IPS-15b (cell line): ENCODE measurements at regions not wholly inside any gene's neighbourhood (a gene's known extent, or its start where the extent isn't known, plus 50 kb on each side); places are given as distances from the start of the nearest gene placed in this dataset.

Source experiments
- H3K27me3 ChIP-seq: one replicate; pipeline ENCODE4 v1.6.1; 2013; ENCODE audit warnings: low read length; ENCODE audit not compliant: control insufficient read depth, insufficient read depth
- H3K36me3 ChIP-seq: one replicate; pipeline ENCODE4 v1.6.1; 2013; ENCODE audit warnings: low read length; ENCODE audit not compliant: control insufficient read depth, insufficient read depth
- H3K4me1 ChIP-seq: one replicate; pipeline ENCODE4 v1.6.1; 2013; ENCODE audit warnings: mild to moderate bottlenecking, low read length; ENCODE audit not compliant: control insufficient read depth, insufficient read depth
- H3K4me3 ChIP-seq: one replicate; pipeline ENCODE4 v1.5.1; 2013; ENCODE audit warnings: low read depth, low read length
- H3K9ac ChIP-seq: one replicate; pipeline ENCODE4 v1.6.1; 2013; ENCODE audit warnings: low read depth, mild to moderate bottlenecking, low read length
- H3K9me3 ChIP-seq: one replicate; pipeline ENCODE4 v1.6.1; 2013; ENCODE audit warnings: mild to moderate bottlenecking, low read length; ENCODE audit not compliant: control insufficient read depth, insufficient read depth

DNA sequence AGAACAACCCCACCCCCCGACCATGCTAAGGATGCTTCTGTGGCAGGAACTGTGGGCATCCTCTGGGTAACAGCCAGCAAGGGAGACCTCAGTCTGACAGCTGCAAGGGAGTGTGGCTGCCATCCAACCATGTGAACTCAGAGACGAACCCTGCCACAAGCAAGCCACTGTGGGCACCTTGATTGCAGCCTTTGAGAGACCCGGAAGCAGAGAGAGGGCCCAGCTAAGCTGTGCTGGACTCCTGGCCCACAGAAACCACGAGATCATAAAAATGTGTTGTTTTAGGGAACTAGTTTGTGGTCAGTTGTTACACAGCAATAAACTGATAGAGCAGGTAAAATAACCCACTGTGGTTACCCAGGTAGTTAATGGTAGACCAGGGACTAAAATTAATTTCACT lies 414.6 kb downstream of the CDH26 start:
- Histone ChIP-seq H3K4me1 (no peaks in the 10 kb centered on the region), H3K9ac (no peak overlapping the region), H3K4me3 (no peak overlapping the region), H3K9me3 (no peaks in the 10 kb centered on the region), H3K27me3 (no peaks in the 10 kb centered on the region), H3K36me3 (no peaks in the 10 kb centered on the region)

DNA sequence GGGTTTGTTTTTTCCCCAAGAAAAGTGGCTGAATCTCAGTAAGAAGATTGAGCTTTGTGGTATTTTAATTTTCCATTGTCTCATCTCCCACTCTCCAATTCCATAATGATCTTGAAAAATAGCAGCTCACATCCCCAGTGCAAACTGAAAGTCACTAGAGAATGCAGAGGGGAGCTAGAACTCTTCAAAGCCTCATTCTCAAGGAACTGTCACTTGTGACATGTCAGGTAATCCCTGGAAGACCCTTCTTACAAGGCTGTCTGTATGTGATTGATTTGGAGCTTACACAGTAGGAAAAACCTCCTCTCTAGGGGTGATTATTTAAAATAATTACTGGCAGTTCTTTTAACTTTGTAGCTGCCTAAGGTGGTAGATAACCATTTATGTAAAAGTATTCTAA lies 420.4 kb downstream of the CDH26 start:
- H3K9ac ChIP-seq: no peak overlapping the region
- H3K27me3 ChIP-seq: no peaks in the 10 kb centered on the region
- no peaks in the 10 kb centered on the region for H3K36me3 ChIP-seq

DNA sequence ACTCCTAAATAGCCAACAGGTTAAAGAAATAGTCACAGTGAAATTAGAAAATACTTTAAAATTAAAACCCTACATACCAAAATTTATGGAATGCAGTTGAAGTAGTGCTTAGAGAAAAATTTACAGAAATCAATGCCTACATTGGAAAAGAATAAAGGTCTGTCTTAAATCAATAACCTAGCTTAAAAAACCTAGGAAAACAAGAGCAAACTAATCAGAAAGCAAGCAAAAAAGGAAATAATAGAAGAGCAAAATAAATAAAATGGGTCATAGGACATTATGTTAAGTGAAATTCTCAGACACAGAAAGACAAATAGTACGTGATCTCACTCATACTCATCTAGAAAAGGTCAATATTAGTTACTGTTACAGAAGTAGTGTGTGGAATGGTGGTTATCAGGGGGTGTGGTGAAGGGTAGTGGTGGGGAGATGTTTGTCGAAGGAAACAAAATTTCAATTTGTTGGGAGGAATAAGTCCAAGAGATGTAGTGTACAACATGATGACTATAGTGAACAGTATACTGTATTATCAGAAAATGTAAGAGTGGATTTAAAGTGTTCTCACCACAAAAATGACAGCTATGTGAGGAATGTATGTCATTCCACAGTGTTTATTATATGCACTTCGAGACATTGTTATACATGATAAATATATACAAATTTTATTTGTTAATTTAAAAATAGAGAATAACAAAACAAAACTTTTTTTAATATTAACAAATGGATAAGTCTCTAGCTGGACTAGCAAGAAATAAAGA lies 423.6 kb downstream of the CDH26 start:
- Histone ChIP-seq H3K27me3 (no peaks in the 10 kb centered on the region), H3K9ac (no peak overlapping the region), H3K9me3 (no peaks in the 10 kb centered on the region), H3K36me3 (no peaks in the 10 kb centered on the region), H3K4me3 (no peak overlapping the region), H3K4me1 (no peaks in the 10 kb centered on the region)

More for the DNA sequence above, 420.4 kb downstream of the CDH26 start:
- Histone ChIP-seq H3K9me3 (no peaks in the 10 kb centered on the region), H3K4me3 (no peak overlapping the region), H3K4me1 (no peaks in the 10 kb centered on the region)

DNA sequence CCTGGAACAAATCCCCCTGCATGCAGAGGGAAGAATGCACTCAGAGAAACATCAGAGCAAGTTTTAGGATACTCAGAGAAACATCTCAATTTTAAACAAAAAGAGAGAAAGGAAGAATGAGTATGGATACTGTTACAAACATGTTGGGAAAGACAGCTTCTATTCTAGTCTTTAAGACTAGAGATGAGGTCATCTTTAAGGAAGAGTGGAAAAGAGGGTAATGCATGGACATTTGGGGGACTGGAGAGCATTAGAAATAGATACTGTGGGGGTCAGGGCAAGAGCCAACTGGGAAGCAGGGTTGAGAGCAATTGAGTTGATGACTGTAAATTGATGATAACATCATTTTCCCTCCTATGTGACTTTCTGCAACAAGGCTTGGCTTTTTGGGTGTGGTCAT lies 431.2 kb downstream of the CDH26 start:
- Histone ChIP-seq H3K36me3 (no peaks in the 10 kb centered on the region), H3K4me3 (no peak overlapping the region), H3K27me3 (peaks cover 3% of the 10 kb centered on the region), H3K9ac (no peak overlapping the region), H3K9me3 (no peaks in the 10 kb centered on the region), H3K4me1 (no peaks in the 10 kb centered on the region)

DNA sequence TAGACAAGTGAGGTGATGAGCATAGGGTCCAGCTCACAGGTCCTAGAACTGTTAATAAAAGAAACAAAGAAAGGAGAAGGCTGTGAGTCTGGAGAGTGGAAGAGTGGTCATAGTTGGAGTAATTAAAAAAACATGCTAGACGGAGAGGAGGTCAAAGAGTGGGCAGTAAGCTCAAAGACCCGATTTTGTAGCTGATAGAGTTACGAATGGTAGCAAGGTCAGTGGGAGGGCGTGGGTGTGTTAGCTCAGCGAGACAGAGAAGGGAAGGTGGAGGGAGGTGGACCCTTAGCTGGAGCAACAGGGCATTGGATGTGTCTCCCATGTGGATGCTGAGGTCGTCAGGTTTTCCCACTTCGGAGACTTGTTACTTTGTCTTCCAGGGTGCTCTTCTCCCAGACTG lies 431.7 kb downstream of the CDH26 start:
- H3K9me3 ChIP-seq: no peaks in the 10 kb centered on the region
- no peaks in the 10 kb centered on the region for H3K36me3 ChIP-seq
- peaks cover 3% of the 10 kb centered on the region for H3K27me3 ChIP-seq
- H3K9ac ChIP-seq: no peak overlapping the region
- H3K4me3 ChIP-seq: no peak overlapping the region
- no peaks in the 10 kb centered on the region for H3K4me1 ChIP-seq

DNA sequence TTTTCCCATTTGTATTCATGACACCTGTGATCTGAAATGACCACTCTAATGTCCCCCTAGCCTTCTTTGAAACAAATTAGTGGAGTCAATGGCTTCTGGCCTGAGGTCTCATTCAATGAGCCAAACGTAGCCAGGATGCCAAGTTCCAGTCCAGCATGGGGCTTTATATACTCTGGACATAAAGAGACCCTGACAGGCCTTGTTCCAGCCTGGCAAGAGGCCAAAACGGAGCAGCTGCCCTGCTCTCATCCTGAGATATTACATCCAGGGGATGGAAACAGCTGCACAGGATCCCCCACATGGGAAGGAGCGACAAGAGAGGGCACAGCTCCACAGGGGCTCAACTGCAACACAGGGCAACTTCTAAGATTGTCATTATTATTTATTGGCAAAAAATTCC lies 437.8 kb downstream of the CDH26 start:
- H3K4me3 ChIP-seq: no peak overlapping the region
- no peaks in the 10 kb centered on the region for H3K4me1 ChIP-seq

DNA sequence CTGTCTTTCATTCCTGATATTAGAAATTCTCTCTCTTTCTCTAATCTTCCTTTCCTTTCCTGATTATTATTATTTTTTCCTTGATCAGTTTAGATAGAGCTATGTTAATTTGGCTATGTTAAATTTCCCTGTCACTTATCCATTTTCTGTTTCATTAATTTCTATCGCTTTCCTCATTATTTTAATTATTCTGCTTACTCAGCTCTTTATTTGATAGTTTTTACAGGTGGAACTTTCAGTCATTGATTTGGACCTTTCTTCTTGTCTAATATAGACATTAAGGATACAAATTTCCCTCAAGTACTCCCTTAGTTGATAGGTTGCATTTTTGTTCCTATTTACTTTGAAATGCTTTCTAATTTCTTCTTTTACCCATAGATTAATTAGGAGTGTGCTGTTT lies 442.3 kb downstream of the CDH26 start:
- H3K4me1 ChIP-seq: no peaks in the 10 kb centered on the region
- H3K9me3 ChIP-seq: no peaks in the 10 kb centered on the region
- H3K27me3 ChIP-seq: no peaks in the 10 kb centered on the region
- no peak overlapping the region for H3K4me3 ChIP-seq
- H3K36me3 ChIP-seq: no peaks in the 10 kb centered on the region
- no peak overlapping the region for H3K9ac ChIP-seq

More for the DNA sequence above, 437.8 kb downstream of the CDH26 start:
- H3K36me3 ChIP-seq: no peaks in the 10 kb centered on the region
- H3K9me3 ChIP-seq: no peaks in the 10 kb centered on the region
- H3K27me3 ChIP-seq: peaks cover 3% of the 10 kb centered on the region
- no peak overlapping the region for H3K9ac ChIP-seq

DNA sequence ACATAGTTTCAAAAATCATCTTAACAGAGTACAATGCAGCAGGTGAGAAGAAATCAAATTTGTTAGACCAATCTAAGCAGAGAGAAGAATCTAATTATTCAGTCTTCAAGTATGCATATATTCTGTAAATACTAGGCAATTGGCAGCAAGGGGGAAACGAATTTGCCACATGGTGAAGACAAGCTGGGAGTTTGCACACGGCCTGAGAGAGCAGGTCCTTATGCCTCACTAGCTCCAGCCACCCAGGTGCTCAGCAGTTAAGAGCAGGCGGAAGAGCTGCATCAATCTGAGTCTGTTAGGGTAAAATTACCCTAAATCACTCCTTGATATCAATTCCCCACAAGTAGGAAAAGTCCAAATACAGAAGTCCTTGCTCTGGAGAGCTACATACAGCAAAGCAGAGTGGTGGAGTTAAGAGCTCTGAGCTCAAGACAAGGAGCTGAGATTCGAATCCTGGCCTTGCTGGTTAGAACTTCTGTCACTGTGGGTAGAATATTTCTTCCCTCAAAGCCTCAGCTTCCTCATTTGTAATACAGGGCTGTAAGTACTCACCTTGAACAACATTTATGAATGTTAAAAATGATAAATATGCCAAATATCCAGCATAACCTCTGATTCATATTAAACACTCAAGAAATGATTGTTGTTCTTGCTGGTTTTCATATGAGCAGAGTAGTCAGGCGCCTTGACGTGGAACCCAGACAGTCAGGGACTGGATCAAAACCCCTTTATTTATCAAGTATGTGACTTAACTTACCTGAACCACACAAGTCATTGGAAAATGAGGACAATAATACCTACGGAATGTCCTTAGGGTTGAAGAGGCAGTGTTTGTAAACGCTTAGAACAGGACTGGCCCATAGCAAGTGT lies 444.2 kb downstream of the CDH26 start:
- Histone ChIP-seq H3K4me1 (no peaks in the 10 kb centered on the region), H3K4me3 (no peak overlapping the region), H3K9ac (no peak overlapping the region), H3K36me3 (no peaks in the 10 kb centered on the region), H3K9me3 (no peaks in the 10 kb centered on the region), H3K27me3 (no peaks in the 10 kb centered on the region)

DNA sequence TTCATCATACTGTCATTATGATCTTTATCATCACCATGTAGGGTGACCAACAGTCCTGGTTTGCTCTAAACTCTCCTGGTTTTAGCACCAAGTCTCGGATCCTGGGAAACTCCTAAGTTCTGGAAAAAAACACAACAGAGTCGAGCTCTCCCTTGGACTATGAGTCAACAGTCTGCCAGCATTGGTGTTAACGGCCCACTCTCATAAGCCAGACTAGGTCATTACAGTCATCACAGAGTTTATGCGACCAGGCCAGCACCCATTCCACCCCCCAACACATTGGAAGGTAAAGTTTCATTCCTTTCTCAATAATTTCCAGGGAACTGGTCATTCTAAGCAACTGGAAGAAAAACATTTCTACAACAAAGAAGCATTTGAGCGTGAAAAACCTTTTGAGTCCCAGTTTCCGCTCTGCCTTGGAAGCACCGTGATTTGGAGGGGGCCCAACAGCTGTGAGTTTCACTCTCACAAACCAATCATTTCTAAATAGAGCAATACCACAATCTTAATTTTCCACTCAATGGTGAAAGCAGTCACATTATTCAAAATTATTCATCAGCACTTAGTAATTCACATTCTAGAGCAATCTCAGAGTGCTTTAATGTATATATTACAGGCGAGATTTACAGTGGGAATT lies 445.0 kb downstream of the CDH26 start:
- Histone ChIP-seq H3K36me3 (no peaks in the 10 kb centered on the region), H3K4me3 (no peak overlapping the region), H3K9me3 (no peaks in the 10 kb centered on the region), H3K4me1 (no peaks in the 10 kb centered on the region), H3K27me3 (no peaks in the 10 kb centered on the region), H3K9ac (no peak overlapping the region)

DNA sequence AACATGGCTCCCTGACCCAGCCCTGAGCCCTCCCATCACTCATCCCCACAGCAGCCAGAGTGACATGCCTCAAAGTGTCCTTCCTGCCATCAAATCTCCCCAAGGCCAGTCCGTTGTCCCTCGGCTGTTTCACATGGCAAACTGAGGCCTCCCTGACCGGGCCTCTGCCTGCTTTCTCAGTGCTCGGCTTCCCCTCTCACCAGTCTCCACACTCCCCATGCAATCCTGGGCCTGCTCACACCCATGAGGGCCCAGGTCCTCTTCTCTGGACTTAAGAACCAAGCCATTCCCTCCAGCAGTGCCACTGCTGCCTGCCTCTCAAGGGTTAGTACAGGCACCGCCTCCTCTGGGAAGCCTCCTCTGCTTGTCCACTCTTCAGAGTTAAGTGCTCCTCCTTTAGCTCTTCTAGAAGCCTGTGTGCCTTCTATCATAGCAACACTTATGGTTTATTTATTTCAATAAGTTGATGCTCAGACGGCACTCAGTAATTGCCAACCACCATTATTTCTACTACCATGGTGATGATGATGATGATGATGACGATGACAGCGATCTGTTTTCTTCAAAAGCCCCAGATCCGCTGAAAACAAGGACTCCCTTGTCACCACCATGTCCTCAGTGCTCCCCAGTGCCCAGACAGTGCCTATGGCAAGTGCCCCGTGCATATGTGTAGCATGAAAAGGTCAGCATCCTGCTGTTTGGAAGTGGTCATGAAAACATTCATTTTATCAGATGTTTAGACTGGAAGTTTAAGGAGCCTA lies 449.0 kb downstream of the CDH26 start:
- no peaks in the 10 kb centered on the region for H3K36me3 ChIP-seq
- no peaks in the 10 kb centered on the region for H3K27me3 ChIP-seq
- no peak overlapping the region for H3K4me3 ChIP-seq
- no peaks in the 10 kb centered on the region for H3K4me1 ChIP-seq
- H3K9ac ChIP-seq: no peak overlapping the region
- H3K9me3 ChIP-seq: no peaks in the 10 kb centered on the region

DNA sequence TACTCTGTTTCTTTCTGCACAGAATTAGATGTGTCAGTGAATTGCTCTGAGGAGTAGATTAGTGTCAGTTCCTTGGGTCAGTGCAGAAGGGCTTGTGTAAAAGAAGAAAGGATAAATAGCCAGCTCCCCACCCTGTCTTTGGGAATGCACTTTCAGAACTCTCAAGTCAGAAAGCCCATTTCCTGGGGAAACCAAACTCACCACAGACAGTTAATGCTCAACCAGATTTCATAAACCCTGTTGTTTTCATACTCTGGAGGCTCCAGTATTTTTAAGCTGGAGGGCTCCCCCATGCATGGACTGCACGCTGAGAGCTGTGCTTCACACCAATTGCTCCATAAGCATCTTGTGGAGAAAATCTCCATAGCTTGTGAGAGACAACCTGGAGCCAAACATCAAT lies 449.7 kb downstream of the CDH26 start:
- no peaks in the 10 kb centered on the region for H3K4me1 ChIP-seq
- no peaks in the 10 kb centered on the region for H3K9me3 ChIP-seq
- no peak overlapping the region for H3K9ac ChIP-seq
- H3K27me3 ChIP-seq: no peaks in the 10 kb centered on the region
- no peaks in the 10 kb centered on the region for H3K36me3 ChIP-seq
- H3K4me3 ChIP-seq: no peak overlapping the region
